GM13976 (cell line): ENCODE measurements at regions not wholly inside any gene's neighbourhood (a gene's known extent, or its start where the extent isn't known, plus 50 kb on each side); places are given as distances from the start of the nearest gene placed in this dataset.

Source experiments
- DNase-seq: peaks from one replicate; pipeline ENCODE4 v3.0.0; 2012; ENCODE audit warnings: low spot score
- CTCF ChIP-seq: IDR thresholded peaks from 2 replicates; pipeline ENCODE4 v1.5.1; 2012; ENCODE audit warnings: borderline replicate concordance, mild to moderate bottlenecking; ENCODE audit not compliant: insufficient read depth; ENCODE audit errors: extremely low read depth, missing control alignments, control extremely low read depth
- in situ Hi-C: fragments of 300-500 bp; cut with MboI; formaldehyde crosslinking; loops from one replicate; pipeline ENCODE4 v1.12.0; 2022; ENCODE audit warnings: low sequenced_read_pairs, mixed read lengths, inconsistent platforms; ENCODE audit not compliant: unreplicated experiment

GRCh38 chr3:72383230-72383629, 465.0 kb downstream of the SHQ1 start:
- in situ Hi-C loops, result no loop called here
- DNase-seq, result no peak
- TF ChIP-seq CTCF, result no peak

GRCh38 chr3:72382460-72382859, 465.8 kb downstream of the SHQ1 start:
- no peak for DNase-seq
- in situ Hi-C loops, result no loop called here
- no peak for TF ChIP-seq CTCF

GRCh38 chr3:72381584-72381983, 466.7 kb downstream of the SHQ1 start:
- no peak for TF ChIP-seq CTCF
- no peak for DNase-seq
- in situ Hi-C loops, result no loop called here

GRCh38 chr3:72380711-72381493, 467.3 kb downstream of the SHQ1 start:
- no peak for TF ChIP-seq CTCF
- in situ Hi-C loops, result no loop called here
- no peak for DNase-seq

GRCh38 chr3:72380193-72380592, 468.1 kb downstream of the SHQ1 start:
- in situ Hi-C loops, result no loop called here
- DNase-seq, result no peak
- TF ChIP-seq CTCF, result no peak

GRCh38 chr3:72379500-72380187, 468.6 kb downstream of the SHQ1 start:
- in situ Hi-C loops, result no loop called here
- no peak for TF ChIP-seq CTCF
- no peak for DNase-seq
